Heart left ventricle (tissue), 16 donors: ENCODE measurements at regions not wholly inside any gene's neighbourhood (a gene's known extent, or its start where the extent isn't known, plus 50 kb on each side); places are given as distances from the start of the nearest gene placed in this dataset.

Experiments
- ATAC-seq, 4 donors: fragments of 200-7000 bp; cut with Tn5 transposase; one replicate each; pipeline ENCODE4 v1.9.1; 2020 to 2022; ENCODE audit warnings: moderate library complexity in 4 of 4, mild to moderate bottlenecking in 3 of 4, moderate number of reproducible peaks in 1 of 4
- DNase-seq, 5 donors: peaks; one replicate each; pipeline ENCODE4 v3.0.0-alpha.2; 2020
- H3K27ac ChIP-seq, 12 donors: fragments of 200-600 bp; sonication (generic) in 4 of 12; one replicate each; pipeline versions ENCODE4 v1.5.0 to v1.8.0; 2016 to 2022; ENCODE audit warnings: mild to moderate bottlenecking in 2 of 12
- H3K27me3 ChIP-seq, 9 donors: fragments of 200-600 bp; sonication (generic) in 2 of 9; one replicate each; pipeline versions ENCODE4 v1.5.1 to v1.8.0; 2016 to 2022; ENCODE audit warnings: mild to moderate bottlenecking in 3 of 9
- H3K36me3 ChIP-seq, 9 donors: fragments of 200-600 bp; sonication (generic) in 2 of 9; one replicate each; pipeline versions ENCODE4 v1.5.0 to v1.8.0; 2018 to 2022; ENCODE audit warnings: mild to moderate bottlenecking in 2 of 9
- H3K4me1 ChIP-seq, 12 donors: fragments of 200-600 bp; sonication (generic) in 4 of 12; one replicate each; pipeline versions ENCODE4 v1.5.0 to v1.8.0; 2016 to 2022; ENCODE audit warnings: mild to moderate bottlenecking in 3 of 12
- H3K4me3 ChIP-seq, 12 donors: fragments of 200-600 bp; sonication (generic) in 4 of 12; one replicate each; pipeline versions ENCODE4 v1.5.0 to v1.8.0; 2017 to 2022; ENCODE audit warnings: mild to moderate bottlenecking in 9 of 12, moderate library complexity in 4 of 12
- H3K9me3 ChIP-seq, 12 donors: fragments of 200-600 bp; sonication (generic) in 4 of 12; one replicate each; pipeline versions ENCODE4 v1.5.0 to v1.8.0; 2016 to 2022; ENCODE audit warnings: mild to moderate bottlenecking in 1 of 12
- POLR2A ChIP-seq, 2 donors: fragments of 450-650 bp; IDR thresholded peaks; one replicate each; pipeline ENCODE4 v1.6.1; 2017; ENCODE audit warnings: antibody characterized with exemption in 2 of 2, mild to moderate bottlenecking in 2 of 2, moderate library complexity in 2 of 2
- WGBS, 4 donors: extraction: QIAGEN DNeasy Blood & Tissue Kit in 2 of 4; methylation state at CpG; one replicate each; pipeline versions ENCODE4 v1.1.5 to v1.1.7; 2013 to 2018; 5-methylcytosine and 5-hydroxymethylcytosine counted together
- intact Hi-C, 10 donors: fragments of 100-400 bp; cut with DNase I; formaldehyde crosslinking; loops; one replicate each; pipeline versions ENCODE4 v1.11.1 to v1.14.2; 2022
- TF ChIP-seq, protein P1 (sequence below), 12 donors: fragments of 200-600 bp; sonication (generic) in 4 of 12; IDR thresholded peaks; one replicate each; pipeline versions ENCODE4 v1.5.0 to v1.8.0; 2018 to 2022; ENCODE audit warnings: antibody characterized with exemption in 12 of 12, mild to moderate bottlenecking in 5 of 12
- donor health status: ischemic (EF 13 %, LVEDD 7.1; RV severe dilation, severe dysfunction).
- donor health status: healthy with polysubstance abuse.
- donor health status: DM: no; HTN: yes; CAD: no.
- donor health status: DM: no; HTN: no; CAD: no.
- donor health status: ischemic (EF 25% LVEDD 6.9; RV normal size, moderate dysfunction).
- donor health status: ischemic (EF 25% LVEDD 5.7; RV mildly dilated, moderate dysfunction).
- donor health status: healthy.
- donor health status: DM: yes; HTN: yes; CAD: no.
- donor health status: ischemic (EF 35%, LVEDD 5.7; RV mildly dilated, moderate dysfunction).
- donor health status: nonischemic (EF 11% LVEDD 7.7; RV severe dilation, severe dysfunction).
- donor health status: DM: yes; HTN: yes; CAD: no.
- donor health status: PGD.
- donor health status: ischemic (EF 29% LVEDD 5.4; RV normal size, mild dysfunction).
- donor health status: nonischemic (EF 23%, LVEDD 6.1; RV moderate dilation, normal function).

- H3K36me3 ChIP-seq: no peaks in the 10 kb centered on the region
- ATAC-seq (no peak), DNase-seq (no peak)
- no peak overlapping the region for H3K4me3 ChIP-seq
- H3K4me1 ChIP-seq: peaks cover 0 to 14% (median 0%) of the 10 kb centered on the region in 12 donors
- no peak for TF ChIP-seq POLR2A (IDR thresholded peaks at IDR 0.05)
- TF ChIP-seq, protein P1, sequence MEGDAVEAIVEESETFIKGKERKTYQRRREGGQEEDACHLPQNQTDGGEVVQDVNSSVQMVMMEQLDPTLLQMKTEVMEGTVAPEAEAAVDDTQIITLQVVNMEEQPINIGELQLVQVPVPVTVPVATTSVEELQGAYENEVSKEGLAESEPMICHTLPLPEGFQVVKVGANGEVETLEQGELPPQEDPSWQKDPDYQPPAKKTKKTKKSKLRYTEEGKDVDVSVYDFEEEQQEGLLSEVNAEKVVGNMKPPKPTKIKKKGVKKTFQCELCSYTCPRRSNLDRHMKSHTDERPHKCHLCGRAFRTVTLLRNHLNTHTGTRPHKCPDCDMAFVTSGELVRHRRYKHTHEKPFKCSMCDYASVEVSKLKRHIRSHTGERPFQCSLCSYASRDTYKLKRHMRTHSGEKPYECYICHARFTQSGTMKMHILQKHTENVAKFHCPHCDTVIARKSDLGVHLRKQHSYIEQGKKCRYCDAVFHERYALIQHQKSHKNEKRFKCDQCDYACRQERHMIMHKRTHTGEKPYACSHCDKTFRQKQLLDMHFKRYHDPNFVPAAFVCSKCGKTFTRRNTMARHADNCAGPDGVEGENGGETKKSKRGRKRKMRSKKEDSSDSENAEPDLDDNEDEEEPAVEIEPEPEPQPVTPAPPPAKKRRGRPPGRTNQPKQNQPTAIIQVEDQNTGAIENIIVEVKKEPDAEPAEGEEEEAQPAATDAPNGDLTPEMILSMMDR (IDR thresholded peaks at IDR 0.05): no peak
- no peak overlapping the region for H3K27ac ChIP-seq
- H3K9me3 ChIP-seq: no peaks in the 10 kb centered on the region
- H3K27me3 ChIP-seq: peaks cover 0 to 6% (median 0%) of the 10 kb centered on the region in 9 donors
- 89 to 94% (median 92%) methylated on average over 4 of the region's 4 CpGs for WGBS, 4 donors
- intact Hi-C loops: loop anchor here in 2 of 10 donors (5.0 to 10.0 kb wide), 2 partner anchors 56 to 58 kb away; partner anchors contain the start of gene MID1IP1 (in 2 of the 2)
These were observed 59.1 kb downstream of the MID1IP1 start for GRCh38 chrX:38860106-38861013.

GRCh38 chrX:38861489-38861888, 60.2 kb downstream of the MID1IP1 start:
- Histone ChIP-seq H3K27ac (no peak overlapping the region), H3K36me3 (no peaks in the 10 kb centered on the region), H3K9me3 (no peaks in the 10 kb centered on the region), H3K4me3 (no peak overlapping the region), H3K27me3 (no peaks in the 10 kb centered on the region), H3K4me1 (peaks cover 0 to 14% (median 0%) of the 10 kb centered on the region in 12 donors)
- intact Hi-C loops: loop anchor here in 2 of 10 donors (5.0 to 10.0 kb wide), 2 partner anchors 57 to 59 kb away; partner anchors contain the start of gene MID1IP1 (in 2 of the 2)
- ATAC-seq: no peak
- 63 to 87% (median 80%) methylated on average over 2 of the region's 2 CpGs for WGBS, 4 donors
- no peak for DNase-seq
- TF ChIP-seq, protein P1 (IDR thresholded peaks at IDR 0.05): no peak
- TF ChIP-seq POLR2A (IDR thresholded peaks at IDR 0.05): no peak

DNA sequence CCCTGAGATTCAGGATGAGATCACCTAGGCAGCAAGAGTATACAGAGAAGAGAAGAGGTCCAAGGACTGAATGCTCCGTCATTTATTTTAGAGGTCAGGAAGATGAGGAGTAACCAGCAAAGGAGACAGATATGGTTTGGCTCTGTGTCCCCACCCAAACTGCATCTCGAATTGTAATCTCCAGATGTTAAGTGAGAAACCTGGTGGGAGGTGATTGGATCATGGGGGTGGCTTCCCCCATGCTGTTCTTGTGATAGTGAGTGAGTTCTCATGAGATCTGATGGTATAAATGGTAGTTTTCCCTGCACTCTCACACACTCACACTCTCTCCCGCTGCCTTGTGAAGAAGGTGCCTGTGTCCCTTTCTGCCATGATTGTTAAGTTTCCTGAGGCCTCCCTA, 60.8 kb downstream of the MID1IP1 start:
- peaks cover 0 to 5% (median 0%) of the 10 kb centered on the region in 9 donors for H3K27me3 ChIP-seq
- no peaks in the 10 kb centered on the region for H3K36me3 ChIP-seq
- 56 to 75% (median 63%) methylated on average over 3 of the region's 3 CpGs for WGBS, 4 donors
- H3K4me3 ChIP-seq: no peak overlapping the region
- DNase-seq: no peak
- H3K9me3 ChIP-seq: no peaks in the 10 kb centered on the region
- ATAC-seq: no peak
- no peak overlapping the region for H3K27ac ChIP-seq
- intact Hi-C loops: loop anchor here in 2 of 10 donors (5.0 to 10.0 kb wide), 2 partner anchors 57 to 60 kb away; partner anchors contain the start of gene MID1IP1 (in 2 of the 2)
- TF ChIP-seq, protein P1 (IDR thresholded peaks at IDR 0.05): no peak
- no peak for TF ChIP-seq POLR2A (IDR thresholded peaks at IDR 0.05)
- H3K4me1 ChIP-seq: peaks cover 0 to 14% (median 0%) of the 10 kb centered on the region in 12 donors

DNA sequence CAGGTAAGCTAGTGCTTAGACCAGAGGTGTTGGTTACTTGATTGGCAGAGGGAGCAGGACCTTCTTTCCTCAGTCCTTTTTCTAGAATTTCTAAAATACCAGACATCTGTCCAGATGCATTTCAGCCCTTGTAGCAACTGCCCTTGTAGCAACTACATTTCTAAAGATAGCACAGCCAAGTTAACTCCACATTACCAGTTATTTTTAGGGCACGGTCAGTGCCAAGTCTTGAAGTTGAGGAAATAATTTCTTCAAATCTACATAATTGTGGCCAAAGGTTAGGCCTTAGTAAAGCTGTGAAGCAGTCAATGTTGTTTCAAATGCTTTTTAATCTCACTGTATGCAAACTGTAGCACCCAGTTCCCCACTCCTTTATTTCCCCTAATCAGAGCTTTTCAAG, 62.9 kb downstream of the MID1IP1 start:
- intact Hi-C loops: loop anchor here in 2 of 10 donors (5.0 to 10.0 kb wide), 2 partner anchors 59 to 62 kb away; partner anchors contain the start of gene MID1IP1 (in 2 of the 2)
- Histone ChIP-seq H3K27ac (peak overlapping the region in 9 of 12 donors; percentile 32 to 72 (median 46)), H3K36me3 (no peaks in the 10 kb centered on the region), H3K4me3 (no peak overlapping the region), H3K27me3 (peaks cover 0 to 5% (median 0%) of the 10 kb centered on the region in 9 donors), H3K4me1 (peaks cover 0 to 20% (median 3%) of the 10 kb centered on the region in 12 donors), H3K9me3 (no peaks in the 10 kb centered on the region)
- ATAC-seq (peak in 3 of 4 donors; percentile 40 to 50 (median 43)), DNase-seq (no peak)
- WGBS, 4 donors: 7 to 38% (median 31%) methylated on average over 1 of the region's 1 CpG
- TF ChIP-seq, protein P1 (IDR thresholded peaks at IDR 0.05): no peak
- no peak for TF ChIP-seq POLR2A (IDR thresholded peaks at IDR 0.05)
